Ovary (tissue), 7 donors: ENCODE measurements at regions not wholly inside any gene's neighbourhood (a gene's known extent, or its start where the extent isn't known, plus 50 kb on each side); places are given as distances from the start of the nearest gene placed in this dataset.

Source experiments
- DNase-seq, 5 donors: peaks; one replicate each; pipeline ENCODE4 v3.0.0-alpha.2; 2019 to 2020
- H3K27ac ChIP-seq, 2 donors: fragments of 200-600 bp; one replicate each; pipeline versions ENCODE4 v1.5.1 to v1.8.0; 2019 to 2022
- H3K27me3 ChIP-seq: fragments of 200-600 bp; one replicate; pipeline ENCODE4 v1.8.0; 2022
- H3K36me3 ChIP-seq: fragments of 200-600 bp; sonication (generic); one replicate; pipeline ENCODE4 v1.5.1; 2019
- H3K4me1 ChIP-seq: one replicate; pipeline ENCODE4 v1.8.1; 2013; ENCODE audit warnings: mild to moderate bottlenecking, moderate library complexity; ENCODE audit not compliant: insufficient read depth
- H3K4me3 ChIP-seq: fragments of 200-600 bp; sonication (generic); one replicate; pipeline ENCODE4 v1.5.1; 2017
- H3K9me3 ChIP-seq, 2 donors: fragments of 200-600 bp in 1 of 2; sonication (generic) in 1 of 2; one replicate each; pipeline versions ENCODE4 v1.5.1 to v1.8.1; 2013 to 2019; ENCODE audit warnings: mild to moderate bottlenecking in 1 of 2, moderate library complexity in 1 of 2
- EP300 ChIP-seq: sonication (generic); formaldehyde crosslinking; IDR thresholded peaks from one replicate; pipeline ENCODE4 v1.6.1; 2017; ENCODE audit warnings: antibody characterized with exemption
- POLR2A ChIP-seq: fragments of 450-650 bp; IDR thresholded peaks from one replicate; pipeline ENCODE4 v1.6.1; 2017; ENCODE audit warnings: antibody characterized with exemption, mild to moderate bottlenecking, moderate library complexity
- WGBS, 3 donors: extraction: QIAGEN DNeasy Blood & Tissue Kit in 1 of 3; methylation state at CpG; one replicate each; pipeline versions ENCODE4 v1.1.5 to v1.1.7; 2013 to 2017; 5-methylcytosine and 5-hydroxymethylcytosine counted together
- intact Hi-C, 4 donors: fragments of 100-400 bp; cut with DNase I; formaldehyde crosslinking; loops; one replicate each; pipeline versions ENCODE4 v1.11.0 to v1.15.1; 2022 to 2023
- TF ChIP-seq, protein P1 (sequence below), 3 donors: fragments of 450-650 bp in 2 of 3; fragments of 200-600 bp in 1 of 3; IDR thresholded peaks; one replicate each; pipeline versions ENCODE4 v1.5.1 to v1.8.0; 2016 to 2022; ENCODE audit warnings: antibody characterized with exemption in 3 of 3, mild to moderate bottlenecking in 1 of 3
- donor health status: DM: no; HTN: no; CAD: no; lungs with moderate emphysema.
- donor health status: DM: no; HTN: no; CAD: no.
- donor health status: Bipolar disorder and iron deficiency.
- donor health status: DM: no; HTN: no; CAD: no.
- donor health status: DM: yes; HTN: yes; CAD: no.

DNA sequence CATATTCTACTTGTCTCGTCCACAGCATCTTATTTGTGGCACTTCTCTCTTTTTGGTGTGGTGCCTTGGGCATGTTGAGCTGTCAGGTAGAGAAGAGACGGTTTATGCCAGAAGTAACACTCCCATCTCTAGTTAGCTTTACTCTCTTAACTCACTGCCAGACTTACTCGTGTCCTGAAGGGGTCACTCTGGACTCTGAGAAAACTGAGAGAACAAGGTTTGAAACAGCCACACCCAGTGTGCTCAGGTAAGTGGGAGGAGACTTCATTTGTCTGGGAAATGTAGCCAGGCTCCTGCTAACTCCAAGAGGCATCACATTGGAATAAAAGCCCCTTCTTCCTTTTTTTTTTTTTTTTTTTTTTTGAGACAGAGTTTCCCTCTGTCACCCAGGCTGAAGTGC lies 360.8 kb downstream of the QKI start:
- 85 to 89% (median 86%) methylated on average over 3 of the region's 3 CpGs for WGBS, 3 donors
- intact Hi-C loops: no loop called here
- TF ChIP-seq EP300 (no peak), POLR2A (no peak)
- TF ChIP-seq, protein P1, sequence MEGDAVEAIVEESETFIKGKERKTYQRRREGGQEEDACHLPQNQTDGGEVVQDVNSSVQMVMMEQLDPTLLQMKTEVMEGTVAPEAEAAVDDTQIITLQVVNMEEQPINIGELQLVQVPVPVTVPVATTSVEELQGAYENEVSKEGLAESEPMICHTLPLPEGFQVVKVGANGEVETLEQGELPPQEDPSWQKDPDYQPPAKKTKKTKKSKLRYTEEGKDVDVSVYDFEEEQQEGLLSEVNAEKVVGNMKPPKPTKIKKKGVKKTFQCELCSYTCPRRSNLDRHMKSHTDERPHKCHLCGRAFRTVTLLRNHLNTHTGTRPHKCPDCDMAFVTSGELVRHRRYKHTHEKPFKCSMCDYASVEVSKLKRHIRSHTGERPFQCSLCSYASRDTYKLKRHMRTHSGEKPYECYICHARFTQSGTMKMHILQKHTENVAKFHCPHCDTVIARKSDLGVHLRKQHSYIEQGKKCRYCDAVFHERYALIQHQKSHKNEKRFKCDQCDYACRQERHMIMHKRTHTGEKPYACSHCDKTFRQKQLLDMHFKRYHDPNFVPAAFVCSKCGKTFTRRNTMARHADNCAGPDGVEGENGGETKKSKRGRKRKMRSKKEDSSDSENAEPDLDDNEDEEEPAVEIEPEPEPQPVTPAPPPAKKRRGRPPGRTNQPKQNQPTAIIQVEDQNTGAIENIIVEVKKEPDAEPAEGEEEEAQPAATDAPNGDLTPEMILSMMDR (IDR thresholded peaks at IDR 0.05): no peak
- Histone ChIP-seq H3K4me3 (no peak overlapping the region), H3K27me3 (no peaks in the 10 kb centered on the region), H3K27ac (no peak overlapping the region), H3K36me3 (no peaks in the 10 kb centered on the region), H3K9me3 (no peaks in the 10 kb centered on the region), H3K4me1 (no peaks in the 10 kb centered on the region)
- DNase-seq: no peak

DNA sequence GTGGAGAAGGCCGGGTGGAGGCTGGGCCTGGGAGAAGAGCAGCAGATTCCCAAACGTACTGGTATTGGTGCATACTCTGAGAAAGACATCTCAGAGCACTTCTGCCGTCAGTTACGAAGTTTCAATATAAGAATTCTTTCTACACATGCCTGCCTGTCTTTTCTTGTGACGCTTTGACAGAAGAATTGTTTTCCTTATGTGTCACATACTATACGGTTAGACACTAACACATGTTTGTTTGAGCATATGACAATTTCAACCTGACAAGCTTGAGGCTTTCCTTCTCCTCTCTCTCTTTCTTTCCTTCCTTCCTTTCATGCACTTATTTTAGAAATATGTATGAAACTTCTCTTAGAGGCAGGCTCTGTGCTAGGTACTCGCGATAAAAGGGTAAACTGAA lies 360.0 kb downstream of the QKI start:
- 89 to 92% (median 91%) methylated on average over 8 of the region's 8 CpGs for WGBS, 3 donors
- H3K9me3 ChIP-seq: no peaks in the 10 kb centered on the region
- intact Hi-C loops: no loop called here
- no peak overlapping the region for H3K4me3 ChIP-seq
- no peaks in the 10 kb centered on the region for H3K4me1 ChIP-seq
- DNase-seq: no peak
- no peaks in the 10 kb centered on the region for H3K27me3 ChIP-seq
- no peaks in the 10 kb centered on the region for H3K36me3 ChIP-seq
- H3K27ac ChIP-seq: no peak overlapping the region
- TF ChIP-seq, protein P1 (IDR thresholded peaks at IDR 0.05): no peak
- TF ChIP-seq EP300 (no peak), POLR2A (no peak)

DNA sequence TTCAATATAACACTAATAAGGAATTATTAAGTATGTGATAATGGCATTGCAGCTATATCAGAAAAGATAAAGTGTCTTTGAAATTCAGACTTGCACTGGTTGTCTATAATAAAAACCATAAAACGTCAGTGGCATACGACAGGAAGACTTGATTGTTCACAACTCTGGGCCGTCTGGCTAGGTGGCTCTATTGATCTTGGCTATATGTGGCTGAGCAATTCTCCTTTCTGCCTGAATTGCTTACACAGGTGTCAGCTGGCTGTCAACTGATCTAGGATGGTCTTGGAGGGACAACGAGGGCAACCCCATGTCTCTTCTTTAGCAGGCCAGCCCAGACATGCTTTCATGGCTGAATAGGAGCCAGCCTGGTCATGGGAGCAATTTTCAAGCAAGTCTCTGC lies 359.1 kb downstream of the QKI start:
- DNase-seq: no peak
- Histone ChIP-seq H3K4me1 (no peaks in the 10 kb centered on the region), H3K27me3 (no peaks in the 10 kb centered on the region), H3K4me3 (no peak overlapping the region), H3K27ac (no peak overlapping the region), H3K36me3 (no peaks in the 10 kb centered on the region), H3K9me3 (no peaks in the 10 kb centered on the region)
- TF ChIP-seq EP300 (no peak), POLR2A (no peak)
- TF ChIP-seq, protein P1 (IDR thresholded peaks at IDR 0.05): no peak
- 80 to 83% (median 82%) methylated on average over 4 of the region's 4 CpGs for WGBS, 3 donors
- intact Hi-C loops: no loop called here

DNA sequence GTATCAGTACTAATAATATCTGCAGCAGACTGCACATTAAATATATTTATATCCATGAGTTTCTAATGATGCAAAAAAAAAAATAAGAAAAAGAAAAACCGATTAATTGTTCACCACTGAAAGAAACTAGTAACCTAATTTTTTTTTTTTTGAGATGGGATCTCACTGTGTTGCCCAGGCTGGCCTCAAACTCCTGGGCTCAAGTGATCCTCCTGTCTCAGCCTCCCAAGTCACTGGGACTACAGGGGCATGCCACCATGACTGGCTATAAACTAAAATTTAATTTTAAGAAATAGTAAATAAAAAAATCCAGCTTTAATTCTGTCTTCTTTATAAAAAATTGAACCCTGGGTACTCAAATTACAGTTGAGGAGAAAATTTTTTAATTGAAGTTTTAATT lies 358.2 kb downstream of the QKI start:
- no peak for DNase-seq
- Histone ChIP-seq H3K36me3 (no peaks in the 10 kb centered on the region), H3K27me3 (no peaks in the 10 kb centered on the region), H3K4me3 (no peak overlapping the region), H3K9me3 (no peaks in the 10 kb centered on the region), H3K27ac (no peak overlapping the region), H3K4me1 (no peaks in the 10 kb centered on the region)
- WGBS, 3 donors: 80 to 90% (median 83%) methylated on average over 1 of the region's 1 CpG
- intact Hi-C loops: no loop called here
- TF ChIP-seq EP300 (no peak), POLR2A (no peak)
- TF ChIP-seq, protein P1 (IDR thresholded peaks at IDR 0.05): no peak

DNA sequence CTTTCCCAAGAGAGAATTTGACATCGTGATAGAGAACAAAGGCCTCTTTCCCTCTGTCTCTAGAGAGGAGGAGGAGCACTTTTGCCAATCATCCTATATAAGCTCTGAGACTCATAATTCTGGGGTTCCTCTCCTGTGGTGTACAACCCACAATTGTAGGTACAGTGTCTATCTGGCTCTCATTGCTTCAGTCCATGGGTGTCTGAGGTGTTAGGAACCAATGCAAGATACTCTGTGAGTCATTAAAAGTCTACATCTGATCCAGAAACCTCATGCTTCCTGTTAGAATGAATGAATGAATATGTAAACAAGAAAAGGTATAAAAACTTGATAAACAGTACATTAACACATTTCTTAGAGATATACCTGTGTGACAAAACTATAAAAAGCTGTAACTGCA lies 356.7 kb downstream of the QKI start:
- TF ChIP-seq POLR2A (no peak), EP300 (no peak)
- TF ChIP-seq, protein P1 (IDR thresholded peaks at IDR 0.05): no peak
- WGBS, 3 donors: 61 to 77% (median 66%) methylated on average over 1 of the region's 1 CpG
- Histone ChIP-seq H3K4me1 (no peaks in the 10 kb centered on the region), H3K27ac (no peak overlapping the region), H3K4me3 (no peak overlapping the region), H3K27me3 (no peaks in the 10 kb centered on the region), H3K36me3 (no peaks in the 10 kb centered on the region), H3K9me3 (no peaks in the 10 kb centered on the region)
- DNase-seq: no peak
- intact Hi-C loops: no loop called here
